ENCODE measurements at regions not wholly inside any gene's neighbourhood (a gene's known extent, or its start where the extent isn't known, plus 50 kb on each side); places are given as distances from the start of the nearest gene placed in this dataset.

DNA sequence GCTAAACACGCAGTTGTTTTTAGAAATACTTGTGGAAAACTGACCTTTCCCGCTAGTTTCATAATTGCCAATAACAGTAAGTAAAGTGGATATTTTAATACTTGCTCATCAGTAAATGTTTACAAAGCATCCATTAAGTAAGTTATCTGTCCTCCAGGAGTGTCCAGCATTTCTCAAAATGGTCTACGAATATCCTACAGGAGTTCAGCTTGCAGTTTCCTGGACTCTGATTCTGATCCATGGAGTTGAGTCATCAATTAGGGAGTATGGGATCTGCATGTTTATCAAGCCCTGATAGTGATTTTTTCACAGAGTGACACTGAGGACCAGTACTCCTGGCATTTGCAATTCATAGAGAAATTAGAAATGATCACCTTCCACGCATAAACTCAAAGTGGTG, 325.2 kb upstream of the AADAT start:
- H3K27me3 Mint-ChIP-seq (ENCODE audit: low read depth): no peaks in the 10 kb centered on the region
- no peak overlapping the region for H3K27ac Mint-ChIP-seq
- H3K9me3 Mint-ChIP-seq: peaks cover 7% of the 10 kb centered on the region
- H3K36me3 Mint-ChIP-seq (ENCODE audit: low read depth): peaks cover 2% of the 10 kb centered on the region
- H3K4me1 Mint-ChIP-seq (ENCODE audit: low read depth): no peaks in the 10 kb centered on the region
- H3K4me3 Mint-ChIP-seq: no peak overlapping the region
- DNase-seq: no peak
- CTCF ChIA-PET: interaction anchor here (0.8 kb wide), 1 partner anchor 8 kb away, joined by 3 read pairs; no protein-coding TSS in a partner anchor
- intact Hi-C loops (cut with micrococcal nuclease): no loop called here

DNA sequence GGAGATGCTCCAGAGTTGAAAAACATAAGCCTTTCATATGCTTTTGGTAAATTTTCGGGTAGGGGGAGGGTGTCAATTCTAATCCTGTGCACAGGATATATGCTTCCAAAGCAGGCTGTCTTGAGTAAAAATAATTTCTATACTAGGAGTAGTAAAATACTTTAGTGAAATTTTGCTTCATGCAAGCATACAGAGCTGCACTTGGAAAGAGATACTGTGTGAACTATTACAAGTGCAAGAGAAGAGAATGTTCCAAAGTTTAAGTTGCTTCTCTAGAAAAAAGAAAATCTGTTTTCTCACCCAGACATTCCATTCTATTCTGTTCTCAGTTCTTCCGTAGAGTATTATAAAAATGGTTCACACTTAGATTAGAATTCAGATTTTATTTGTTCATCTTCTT, 324.6 kb upstream of the AADAT start:
- H3K27me3 Mint-ChIP-seq (ENCODE audit: low read depth): no peaks in the 10 kb centered on the region
- intact Hi-C loops (cut with micrococcal nuclease): no loop called here
- no peak overlapping the region for H3K27ac Mint-ChIP-seq
- CTCF ChIA-PET: interaction anchor here (0.8 kb wide), 1 partner anchor 9 kb away, joined by 3 read pairs; no protein-coding TSS in a partner anchor
- DNase-seq: no peak
- peaks cover 2% of the 10 kb centered on the region for H3K36me3 Mint-ChIP-seq (ENCODE audit: low read depth)
- no peaks in the 10 kb centered on the region for H3K4me1 Mint-ChIP-seq (ENCODE audit: low read depth)
- H3K4me3 Mint-ChIP-seq: no peak overlapping the region
- peaks cover 7% of the 10 kb centered on the region for H3K9me3 Mint-ChIP-seq

DNA sequence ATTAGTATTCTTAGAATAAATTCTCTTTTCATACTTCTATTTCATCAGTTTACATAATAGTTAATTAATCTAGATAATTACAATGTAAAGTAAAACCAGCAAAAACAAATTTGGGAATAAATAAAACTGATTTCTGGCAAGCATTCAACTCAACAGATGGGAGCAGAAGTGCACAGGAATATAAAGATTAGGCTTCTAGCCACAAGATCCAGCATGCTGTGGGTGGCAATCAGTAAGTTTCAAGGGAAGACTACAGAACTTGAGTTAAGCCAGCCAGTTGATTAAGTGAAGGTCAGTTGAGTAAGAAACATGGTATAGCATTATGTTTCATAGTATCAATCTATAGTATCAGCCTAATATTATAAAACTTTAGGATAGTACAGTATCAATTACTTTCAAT, 324.2 kb upstream of the AADAT start:
- CTCF ChIA-PET: no interaction called here

DNA sequence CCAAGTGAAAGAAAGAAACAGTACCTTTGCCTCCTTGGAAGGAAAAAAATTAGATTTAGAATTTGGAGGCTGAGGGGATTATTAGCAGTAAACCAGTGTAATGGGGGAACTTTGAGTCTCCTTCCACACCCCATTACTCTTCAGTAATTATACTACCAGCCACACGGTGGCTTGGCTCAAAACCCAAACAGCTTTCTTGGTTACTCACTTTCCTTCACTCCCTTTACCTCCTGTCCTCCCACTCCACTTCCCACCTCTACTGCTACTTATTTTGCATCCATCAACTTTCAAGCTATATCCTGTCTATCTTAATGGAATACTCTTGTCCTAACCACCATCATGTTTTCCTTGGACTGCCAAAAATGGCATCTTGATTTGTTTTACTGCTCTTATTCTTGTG, 310.6 kb upstream of the AADAT start:
- Mint-ChIP-seq H3K4me1 (ENCODE audit: low read depth) (no peaks in the 10 kb centered on the region), H3K27ac (no peak overlapping the region), H3K27me3 (ENCODE audit: low read depth) (peaks cover 2% of the 10 kb centered on the region), H3K9me3 (peaks cover 11% of the 10 kb centered on the region), H3K4me3 (no peak overlapping the region), H3K36me3 (ENCODE audit: low read depth) (no peaks in the 10 kb centered on the region)
- CTCF ChIA-PET: no interaction called here
- DNase-seq: no peak
- intact Hi-C loops (cut with micrococcal nuclease): no loop called here

More for the DNA sequence above, 324.2 kb upstream of the AADAT start:
- Mint-ChIP-seq H3K4me1 (ENCODE audit: low read depth) (no peaks in the 10 kb centered on the region), H3K36me3 (ENCODE audit: low read depth) (peaks cover 2% of the 10 kb centered on the region), H3K27me3 (ENCODE audit: low read depth) (no peaks in the 10 kb centered on the region), H3K4me3 (no peak overlapping the region), H3K27ac (no peak overlapping the region), H3K9me3 (peaks cover 7% of the 10 kb centered on the region)
- intact Hi-C loops (cut with micrococcal nuclease): no loop called here
- DNase-seq: no peak

DNA sequence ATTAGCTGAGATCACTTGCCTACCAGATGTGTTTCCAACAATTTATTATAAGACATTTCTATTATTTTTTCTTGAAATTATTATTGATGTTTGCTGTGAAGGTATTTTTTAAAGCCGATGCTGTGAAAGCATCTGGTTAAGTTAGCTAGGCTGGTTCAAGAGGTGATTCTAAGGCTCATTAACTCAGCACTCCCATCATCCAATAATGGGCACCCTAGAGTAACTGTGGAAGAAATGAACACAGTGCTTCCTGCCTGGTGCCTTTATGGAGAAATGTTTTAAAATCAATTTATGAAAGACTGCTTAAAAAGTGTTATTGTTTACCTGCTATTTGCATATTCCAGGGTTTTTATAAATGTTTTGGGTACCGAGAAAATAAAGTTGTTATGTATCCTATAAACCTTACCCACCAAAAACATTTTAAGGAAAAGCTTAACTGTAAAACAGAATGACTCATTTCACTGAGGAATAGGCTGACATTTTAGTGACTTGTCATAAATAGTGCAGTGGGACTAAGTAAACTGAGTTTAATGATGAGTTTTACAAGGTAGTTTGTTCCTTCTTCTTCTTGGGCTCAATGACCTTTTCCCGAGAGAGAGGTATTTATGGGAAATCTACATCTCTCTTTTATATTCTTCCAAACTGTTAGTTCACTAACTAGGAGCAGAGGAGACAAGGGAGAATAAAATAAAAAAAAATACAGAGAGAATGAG, 310.0 kb upstream of the AADAT start:
- Mint-ChIP-seq H3K4me1 (ENCODE audit: low read depth) (no peaks in the 10 kb centered on the region), H3K36me3 (ENCODE audit: low read depth) (no peaks in the 10 kb centered on the region), H3K27ac (no peak overlapping the region), H3K4me3 (no peak overlapping the region), H3K9me3 (peaks cover 11% of the 10 kb centered on the region), H3K27me3 (ENCODE audit: low read depth) (peaks cover 2% of the 10 kb centered on the region)
- CTCF ChIA-PET: no interaction called here
- no peak for DNase-seq
- intact Hi-C loops (cut with micrococcal nuclease): no loop called here

DNA sequence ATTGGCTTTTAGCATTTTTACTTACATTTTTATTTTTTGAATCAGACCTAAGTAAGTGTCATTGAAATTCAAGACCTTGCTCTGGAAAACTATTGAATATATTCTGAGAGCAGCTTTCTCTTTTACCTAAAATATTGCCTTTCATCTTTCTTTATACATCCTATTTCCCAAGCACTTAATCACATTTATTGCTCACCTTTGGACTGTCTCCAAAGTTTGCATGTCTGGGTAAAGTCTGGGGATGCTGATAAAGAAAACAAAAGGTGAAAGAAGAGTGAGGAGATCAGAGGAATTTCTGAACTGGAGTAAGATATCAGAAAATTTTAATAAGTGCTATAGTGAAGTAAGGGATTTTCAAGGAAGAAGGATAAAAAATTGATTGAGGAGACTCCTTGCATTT, 308.5 kb upstream of the AADAT start:
- Mint-ChIP-seq H3K36me3 (ENCODE audit: low read depth) (no peaks in the 10 kb centered on the region), H3K27ac (no peak overlapping the region), H3K9me3 (peaks cover 6% of the 10 kb centered on the region), H3K4me3 (no peak overlapping the region), H3K4me1 (ENCODE audit: low read depth) (no peaks in the 10 kb centered on the region), H3K27me3 (ENCODE audit: low read depth) (peaks cover 2% of the 10 kb centered on the region)
- no peak for DNase-seq
- CTCF ChIA-PET: no interaction called here
- intact Hi-C loops (cut with micrococcal nuclease): no loop called here

DNA sequence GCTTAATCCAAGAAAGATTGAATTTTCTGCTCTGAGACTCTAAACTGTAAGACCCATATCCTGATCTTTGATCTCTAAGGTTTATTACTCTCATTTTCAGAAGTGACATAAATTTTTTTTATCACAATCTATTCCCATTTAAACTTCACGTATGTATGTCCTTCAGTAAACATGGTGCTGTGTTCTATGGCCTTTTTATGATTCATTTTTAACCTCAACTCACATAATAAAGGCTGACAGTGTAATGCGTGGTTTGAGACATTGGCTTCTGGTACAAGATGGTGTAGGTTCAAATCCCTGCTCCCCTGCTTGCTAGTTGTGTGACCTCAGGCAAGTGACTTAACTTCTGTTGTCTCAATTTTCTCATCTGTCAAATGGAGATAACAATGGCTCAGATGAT, 306.0 kb upstream of the AADAT start:
- Mint-ChIP-seq H3K36me3 (ENCODE audit: low read depth) (no peaks in the 10 kb centered on the region), H3K9me3 (peaks cover 2% of the 10 kb centered on the region), H3K4me1 (ENCODE audit: low read depth) (no peaks in the 10 kb centered on the region), H3K27ac (no peak overlapping the region), H3K27me3 (ENCODE audit: low read depth) (no peaks in the 10 kb centered on the region), H3K4me3 (no peak overlapping the region)
- intact Hi-C loops (cut with micrococcal nuclease): no loop called here
- CTCF ChIA-PET: no interaction called here
- no peak for DNase-seq

DNA sequence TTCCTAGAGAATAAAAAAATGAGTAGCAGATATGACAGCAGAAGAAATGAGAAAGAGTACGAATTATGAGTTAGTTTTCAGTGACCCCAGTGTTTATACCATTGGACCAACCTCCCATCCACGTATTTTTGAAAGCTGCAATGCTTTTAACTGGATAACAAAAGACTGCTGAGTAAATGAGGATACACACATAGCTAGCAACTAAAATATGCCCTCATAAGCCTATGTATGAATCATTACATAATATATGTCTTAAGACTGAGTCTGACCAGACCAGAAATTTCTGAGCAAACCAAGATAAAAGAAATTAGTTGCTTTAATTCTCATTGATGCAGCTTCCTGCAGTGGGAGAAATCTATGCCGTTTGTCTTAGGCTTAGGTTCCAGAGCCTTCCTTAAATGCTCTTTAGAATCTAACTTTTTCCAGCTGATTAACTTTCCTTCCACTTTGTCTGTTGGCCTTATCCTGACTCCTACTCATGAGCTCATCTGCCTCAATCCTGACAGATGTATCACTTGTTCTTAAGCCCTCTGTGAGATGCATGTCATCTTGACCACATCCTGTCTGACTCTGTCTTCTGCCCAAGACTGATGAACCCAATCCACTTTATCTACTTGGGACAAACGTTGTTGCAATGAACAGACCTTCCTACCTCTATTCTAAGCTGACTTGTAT, 301.4 kb upstream of the AADAT start:
- no peak for DNase-seq
- no peaks in the 10 kb centered on the region for H3K9me3 Mint-ChIP-seq
- intact Hi-C loops (cut with micrococcal nuclease): no loop called here
- H3K27me3 Mint-ChIP-seq (ENCODE audit: low read depth): no peaks in the 10 kb centered on the region
- no peaks in the 10 kb centered on the region for H3K4me1 Mint-ChIP-seq (ENCODE audit: low read depth)
- H3K27ac Mint-ChIP-seq: no peak overlapping the region
- H3K36me3 Mint-ChIP-seq (ENCODE audit: low read depth): no peaks in the 10 kb centered on the region
- no peak overlapping the region for H3K4me3 Mint-ChIP-seq
- CTCF ChIA-PET: no interaction called here

DNA sequence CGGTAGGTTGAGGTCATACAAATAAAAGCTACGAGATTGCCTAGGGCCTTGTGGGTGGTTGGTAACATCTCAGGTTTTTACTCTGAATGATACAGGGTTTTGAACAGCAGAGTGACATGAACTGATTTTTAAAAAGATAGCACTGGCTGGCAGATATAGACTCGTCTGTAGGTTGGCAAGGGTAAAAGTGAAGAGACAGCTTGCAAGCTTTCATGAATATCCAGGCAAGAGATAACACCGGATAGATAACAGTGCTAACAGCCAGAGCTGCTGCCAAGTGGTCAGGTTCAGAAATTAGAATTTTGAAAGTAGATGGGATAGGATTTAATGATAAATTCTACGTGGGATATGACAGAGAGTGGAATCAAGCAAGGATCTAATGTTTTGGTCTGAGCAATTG, 299.7 kb upstream of the AADAT start:
- no peak for DNase-seq
- H3K4me3 Mint-ChIP-seq: no peak overlapping the region
- H3K27me3 Mint-ChIP-seq (ENCODE audit: low read depth): no peaks in the 10 kb centered on the region
- H3K4me1 Mint-ChIP-seq (ENCODE audit: low read depth): no peaks in the 10 kb centered on the region
- CTCF ChIA-PET: no interaction called here
- intact Hi-C loops (cut with micrococcal nuclease): no loop called here
- peaks cover 5% of the 10 kb centered on the region for H3K9me3 Mint-ChIP-seq
- H3K36me3 Mint-ChIP-seq (ENCODE audit: low read depth): no peaks in the 10 kb centered on the region
- no peak overlapping the region for H3K27ac Mint-ChIP-seq

DNA sequence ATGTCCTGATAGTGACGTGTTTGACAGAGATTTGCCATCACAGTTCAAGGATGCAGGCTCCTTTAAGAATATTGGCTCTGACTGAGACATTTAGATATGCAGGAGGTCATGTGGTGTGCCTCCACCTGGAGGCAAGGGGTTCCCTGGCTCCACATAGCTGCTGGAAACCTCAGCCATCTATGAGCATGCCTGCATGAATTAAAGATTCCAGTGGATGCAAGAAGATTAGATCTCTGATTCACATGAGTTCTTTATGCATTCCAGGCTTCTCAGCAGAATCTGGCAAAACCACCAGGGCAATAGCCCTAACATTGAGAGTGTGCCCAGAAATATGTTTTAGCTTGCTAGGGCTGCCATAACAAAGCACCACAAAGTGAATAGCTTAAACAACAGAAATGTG, 298.5 kb upstream of the AADAT start:
- H3K9me3 Mint-ChIP-seq: peaks cover 13% of the 10 kb centered on the region
- no peak overlapping the region for H3K4me3 Mint-ChIP-seq
- CTCF ChIA-PET: no interaction called here

DNA sequence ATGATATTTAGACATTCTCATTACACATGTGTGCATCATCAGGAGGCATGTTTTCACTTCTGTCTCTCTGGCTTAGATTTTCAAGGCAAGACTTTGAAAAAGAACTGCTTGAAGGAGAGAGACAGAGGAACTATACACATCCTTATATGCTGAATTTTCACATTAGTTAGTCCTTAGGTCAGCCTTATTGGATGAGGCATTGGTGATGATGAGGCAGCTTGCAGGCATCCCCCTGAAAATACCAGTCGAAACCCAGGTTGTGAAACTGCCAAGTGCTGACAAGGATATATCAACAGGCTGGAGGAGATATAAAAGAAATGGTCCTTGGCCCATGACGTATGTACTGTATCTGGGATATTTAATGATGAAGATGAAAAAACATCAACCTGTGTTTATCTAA, 297.2 kb upstream of the AADAT start:
- Mint-ChIP-seq H3K4me3 (no peak overlapping the region), H3K36me3 (ENCODE audit: low read depth) (no peaks in the 10 kb centered on the region), H3K4me1 (ENCODE audit: low read depth) (no peaks in the 10 kb centered on the region), H3K27ac (no peak overlapping the region), H3K27me3 (ENCODE audit: low read depth) (no peaks in the 10 kb centered on the region), H3K9me3 (peaks cover 17% of the 10 kb centered on the region)
- CTCF ChIA-PET: no interaction called here
- no peak for DNase-seq
- intact Hi-C loops (cut with micrococcal nuclease): no loop called here

More for the DNA sequence above, 298.5 kb upstream of the AADAT start:
- no peak for DNase-seq
- Mint-ChIP-seq H3K4me1 (ENCODE audit: low read depth) (no peaks in the 10 kb centered on the region), H3K27ac (no peak overlapping the region), H3K27me3 (ENCODE audit: low read depth) (no peaks in the 10 kb centered on the region), H3K36me3 (ENCODE audit: low read depth) (no peaks in the 10 kb centered on the region)
- intact Hi-C loops (cut with micrococcal nuclease): no loop called here

DNA sequence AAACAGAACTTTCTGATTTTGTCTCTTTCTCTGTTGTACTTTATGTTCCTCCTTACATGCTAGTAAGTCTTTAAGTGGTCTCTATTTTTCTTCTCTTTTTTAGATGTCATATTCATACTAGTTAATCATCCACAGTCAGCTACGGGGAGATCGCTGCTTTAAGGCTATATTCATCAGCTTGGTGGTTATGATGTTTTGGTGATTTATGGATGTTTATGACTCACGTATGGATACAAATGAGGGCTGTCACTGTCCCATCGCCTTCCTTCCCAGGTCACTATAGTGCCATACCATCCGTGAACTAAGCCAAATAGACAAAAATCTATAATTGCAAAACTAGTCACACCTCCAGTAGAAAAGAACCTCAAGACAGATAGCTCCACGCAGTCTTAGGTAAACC, 296.8 kb upstream of the AADAT start:
- intact Hi-C loops (cut with micrococcal nuclease): no loop called here
- no peak overlapping the region for H3K27ac Mint-ChIP-seq

DNA sequence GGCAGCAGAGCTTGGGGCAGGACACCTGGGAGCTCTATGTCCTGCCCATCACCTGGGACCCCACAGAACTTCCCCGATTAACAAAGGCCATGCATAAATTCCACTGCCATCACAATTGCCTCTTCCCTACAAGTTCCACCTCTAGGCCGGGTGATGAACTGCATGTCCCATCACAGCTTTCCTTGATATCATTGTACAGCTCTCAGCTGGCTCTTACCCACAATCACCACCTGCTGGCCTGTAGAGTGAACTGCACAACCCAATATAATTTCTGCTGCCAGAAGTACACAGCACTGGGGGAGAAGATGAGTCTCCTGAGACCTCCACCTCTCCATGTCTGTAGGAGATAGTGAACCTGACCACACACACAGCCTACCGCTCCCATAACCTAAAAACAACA, 285.0 kb upstream of the AADAT start:
- Mint-ChIP-seq H3K9me3 (peaks cover 16% of the 10 kb centered on the region), H3K4me1 (ENCODE audit: low read depth) (no peaks in the 10 kb centered on the region), H3K4me3 (no peak overlapping the region), H3K27ac (no peak overlapping the region), H3K36me3 (ENCODE audit: low read depth) (no peaks in the 10 kb centered on the region), H3K27me3 (ENCODE audit: low read depth) (no peaks in the 10 kb centered on the region)
- DNase-seq: peak; percentile 7
- intact Hi-C loops (cut with micrococcal nuclease): loop anchor here (10.0 kb wide), 1 partner anchor 240 kb away; no protein-coding TSS in a partner anchor
- CTCF ChIA-PET: interaction anchor here (1.1 kb wide), 1 partner anchor 115 kb away, joined by 3 read pairs; no protein-coding TSS in a partner anchor

More for the DNA sequence above, 296.8 kb upstream of the AADAT start:
- no peak overlapping the region for H3K4me3 Mint-ChIP-seq
- peaks cover 21% of the 10 kb centered on the region for H3K9me3 Mint-ChIP-seq
- H3K4me1 Mint-ChIP-seq (ENCODE audit: low read depth): no peaks in the 10 kb centered on the region
- no peaks in the 10 kb centered on the region for H3K27me3 Mint-ChIP-seq (ENCODE audit: low read depth)
- CTCF ChIA-PET: no interaction called here
- DNase-seq: no peak
- H3K36me3 Mint-ChIP-seq (ENCODE audit: low read depth): no peaks in the 10 kb centered on the region
